Parathyroid adenoma (tissue), 2 donors: ENCODE measurements at regions not wholly inside any gene's neighbourhood (a gene's known extent, or its start where the extent isn't known, plus 50 kb on each side); places are given as distances from the start of the nearest gene placed in this dataset.

Source experiments
- H2AFZ ChIP-seq: fragments of 300-600 bp; sonication (generic); one replicate; pipeline ENCODE4 v1.7.0; 2017; ENCODE audit warnings: antibody characterized with exemption, mild to moderate bottlenecking
- H3K27ac ChIP-seq: fragments of 300-600 bp; sonication (generic); one replicate; pipeline ENCODE4 v1.7.0; 2017
- H3K27me3 ChIP-seq: fragments of 300-600 bp; sonication (generic); one replicate; pipeline ENCODE4 v1.7.0; 2017; ENCODE audit warnings: low read length; ENCODE audit not compliant: control insufficient read depth, insufficient read depth
- H3K36me3 ChIP-seq: fragments of 300-600 bp; sonication (generic); one replicate; pipeline ENCODE4 v1.7.0; 2017; ENCODE audit warnings: low read length; ENCODE audit not compliant: control insufficient read depth, insufficient read depth
- H3K4me1 ChIP-seq: fragments of 300-600 bp; sonication (generic); one replicate; pipeline ENCODE4 v1.7.0; 2017; ENCODE audit warnings: control low read depth
- H3K4me2 ChIP-seq: fragments of 300-600 bp; sonication (generic); one replicate; pipeline ENCODE4 v1.7.0; 2017; ENCODE audit warnings: low read length
- H3K4me3 ChIP-seq: fragments of 300-600 bp; sonication (generic); one replicate; pipeline ENCODE4 v1.7.0; 2017; ENCODE audit warnings: low read depth, low read length
- H3K79me2 ChIP-seq: fragments of 300-600 bp; sonication (generic); one replicate; pipeline ENCODE4 v1.7.0; 2017; ENCODE audit warnings: control low read depth
- H3K9ac ChIP-seq: fragments of 300-600 bp; sonication (generic); one replicate; pipeline ENCODE4 v1.7.0; 2017; ENCODE audit warnings: mild to moderate bottlenecking
- H3K9me3 ChIP-seq: fragments of 300-600 bp; sonication (generic); one replicate; pipeline ENCODE4 v1.7.0; 2017; ENCODE audit warnings: low read length; ENCODE audit not compliant: control insufficient read depth
- TF ChIP-seq, protein P1 (sequence below): fragments of 300-600 bp; sonication (generic); IDR thresholded peaks from one replicate; pipeline ENCODE4 v1.7.0; 2017; ENCODE audit warnings: antibody characterized with exemption, mild to moderate bottlenecking
- donor health status: primary hyperparathyroidism.

GRCh38 chr3:102896851-102897621 is 462.2 kb downstream of the ZPLD1 start:
- H3K27ac ChIP-seq = no peak overlapping the region
- H3K4me3 ChIP-seq = no peak overlapping the region
- no peaks in the 10 kb centered on the region for H3K36me3 ChIP-seq
- no peaks in the 10 kb centered on the region for H3K27me3 ChIP-seq
- H3K4me1 ChIP-seq = no peaks in the 10 kb centered on the region
- H3K9me3 ChIP-seq = no peaks in the 10 kb centered on the region
- H3K79me2 ChIP-seq = no peaks in the 10 kb centered on the region
- H3K4me2 ChIP-seq = no peak overlapping the region
- no peak overlapping the region for H3K9ac ChIP-seq
- TF ChIP-seq, protein P1, sequence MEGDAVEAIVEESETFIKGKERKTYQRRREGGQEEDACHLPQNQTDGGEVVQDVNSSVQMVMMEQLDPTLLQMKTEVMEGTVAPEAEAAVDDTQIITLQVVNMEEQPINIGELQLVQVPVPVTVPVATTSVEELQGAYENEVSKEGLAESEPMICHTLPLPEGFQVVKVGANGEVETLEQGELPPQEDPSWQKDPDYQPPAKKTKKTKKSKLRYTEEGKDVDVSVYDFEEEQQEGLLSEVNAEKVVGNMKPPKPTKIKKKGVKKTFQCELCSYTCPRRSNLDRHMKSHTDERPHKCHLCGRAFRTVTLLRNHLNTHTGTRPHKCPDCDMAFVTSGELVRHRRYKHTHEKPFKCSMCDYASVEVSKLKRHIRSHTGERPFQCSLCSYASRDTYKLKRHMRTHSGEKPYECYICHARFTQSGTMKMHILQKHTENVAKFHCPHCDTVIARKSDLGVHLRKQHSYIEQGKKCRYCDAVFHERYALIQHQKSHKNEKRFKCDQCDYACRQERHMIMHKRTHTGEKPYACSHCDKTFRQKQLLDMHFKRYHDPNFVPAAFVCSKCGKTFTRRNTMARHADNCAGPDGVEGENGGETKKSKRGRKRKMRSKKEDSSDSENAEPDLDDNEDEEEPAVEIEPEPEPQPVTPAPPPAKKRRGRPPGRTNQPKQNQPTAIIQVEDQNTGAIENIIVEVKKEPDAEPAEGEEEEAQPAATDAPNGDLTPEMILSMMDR = no peak
- H2AFZ ChIP-seq = no peak overlapping the region

- Histone ChIP-seq H2AFZ (no peak overlapping the region), H3K36me3 (no peaks in the 10 kb centered on the region), H3K27ac (no peak overlapping the region), H3K4me1 (no peaks in the 10 kb centered on the region), H3K9me3 (no peaks in the 10 kb centered on the region), H3K27me3 (no peaks in the 10 kb centered on the region), H3K79me2 (no peaks in the 10 kb centered on the region), H3K4me2 (no peak overlapping the region), H3K4me3 (no peak overlapping the region), H3K9ac (no peak overlapping the region)
- TF ChIP-seq, protein P1 = no peak
Measured at GRCh38 chr3:102904629-102905028, 469.8 kb downstream of the ZPLD1 start.

GRCh38 chr3:102905811-102906210 is 471.0 kb downstream of the ZPLD1 start:
- no peak overlapping the region for H3K27ac ChIP-seq
- no peak overlapping the region for H2AFZ ChIP-seq
- H3K79me2 ChIP-seq = no peaks in the 10 kb centered on the region
- H3K27me3 ChIP-seq = no peaks in the 10 kb centered on the region
- no peaks in the 10 kb centered on the region for H3K9me3 ChIP-seq
- H3K4me3 ChIP-seq = no peak overlapping the region
- TF ChIP-seq, protein P1 = no peak
- no peaks in the 10 kb centered on the region for H3K4me1 ChIP-seq
- H3K4me2 ChIP-seq = no peak overlapping the region
- no peaks in the 10 kb centered on the region for H3K36me3 ChIP-seq
- no peak overlapping the region for H3K9ac ChIP-seq

- H3K9ac ChIP-seq = no peak overlapping the region
- no peak overlapping the region for H2AFZ ChIP-seq
- H3K79me2 ChIP-seq = no peaks in the 10 kb centered on the region
- no peak overlapping the region for H3K27ac ChIP-seq
- no peaks in the 10 kb centered on the region for H3K9me3 ChIP-seq
- no peaks in the 10 kb centered on the region for H3K27me3 ChIP-seq
- H3K4me3 ChIP-seq = no peak overlapping the region
- H3K4me2 ChIP-seq = no peak overlapping the region
- H3K4me1 ChIP-seq = no peaks in the 10 kb centered on the region
- H3K36me3 ChIP-seq = no peaks in the 10 kb centered on the region
- TF ChIP-seq, protein P1 = no peak
Measured at GRCh38 chr3:102906818-102907217, 472.0 kb downstream of the ZPLD1 start.

- H3K4me3 ChIP-seq = no peak overlapping the region
Measured at GRCh38 chr3:102909904-102910303, 475.1 kb downstream of the ZPLD1 start.

More at GRCh38 chr3:102909904-102910303, 475.1 kb downstream of the ZPLD1 start:
- no peak overlapping the region for H3K4me2 ChIP-seq
- no peaks in the 10 kb centered on the region for H3K79me2 ChIP-seq
- H3K9me3 ChIP-seq = no peaks in the 10 kb centered on the region
- no peaks in the 10 kb centered on the region for H3K36me3 ChIP-seq
- TF ChIP-seq, protein P1 = no peak
- H3K4me1 ChIP-seq = no peaks in the 10 kb centered on the region
- H3K9ac ChIP-seq = no peak overlapping the region
- H2AFZ ChIP-seq = no peak overlapping the region
- H3K27ac ChIP-seq = no peak overlapping the region
- no peaks in the 10 kb centered on the region for H3K27me3 ChIP-seq
